Tibial artery (tissue), 4 donors: ENCODE measurements at regions not wholly inside any gene's neighbourhood (a gene's known extent, or its start where the extent isn't known, plus 50 kb on each side); places are given as distances from the start of the nearest gene placed in this dataset.
A peak's percentile ranks its signal among the peaks of the same experiment; 100 is the strongest.

Experiments
- DNase-seq, 2 donors: peaks; one replicate each; pipeline ENCODE4 v3.0.0-alpha.2; 2019
- H3K27ac ChIP-seq, 2 donors: fragments of 200-600 bp; sonication (generic) in 1 of 2; 1 replicate in 1 of 2; 2 replicates in 1 of 2; pipeline ENCODE4 v1.5.1; 2018 to 2019; ENCODE audit warnings: mild to moderate bottlenecking in 1 of 2
- H3K27me3 ChIP-seq, 2 donors: fragments of 200-600 bp; sonication (generic) in 1 of 2; one replicate each; pipeline versions ENCODE4 v1.5.1 to v1.6.0; 2016 to 2019
- H3K36me3 ChIP-seq, 3 donors: fragments of 200-600 bp; sonication (generic) in 2 of 3; one replicate each; pipeline ENCODE4 v1.5.1; 2016 to 2019; ENCODE audit warnings: mild to moderate bottlenecking in 2 of 3
- H3K4me1 ChIP-seq, 4 donors: fragments of 200-600 bp; sonication (generic) in 2 of 4; 1 replicate in 3 of 4; 2 replicates in 1 of 4; pipeline ENCODE4 v1.5.1; 2016 to 2019
- H3K4me3 ChIP-seq, 2 donors: fragments of 200-600 bp; sonication (generic) in 1 of 2; 1 replicate in 1 of 2; 2 replicates in 1 of 2; pipeline ENCODE4 v1.5.1; 2018 to 2019; ENCODE audit warnings: mild to moderate bottlenecking in 2 of 2
- H3K9me3 ChIP-seq, 3 donors: fragments of 200-600 bp; sonication (generic) in 1 of 3; one replicate each; pipeline ENCODE4 v1.5.1; 2016 to 2019
- CTCF ChIP-seq, 2 experiments: fragments of 200-600 bp in 1 of 2; fragments of 450-650 bp in 1 of 2; IDR thresholded peaks; one replicate each; pipeline ENCODE4 v1.5.1; 2017 to 2019; ENCODE audit warnings: antibody characterized with exemption in 2 of 2, mild to moderate bottlenecking in 1 of 2, moderate library complexity in 1 of 2
- intact Hi-C: fragments of 100-400 bp; cut with DNase I; formaldehyde crosslinking; loops from one replicate; pipeline ENCODE4 v1.15.0; 2023; ENCODE audit warnings: low total_unique reads

GRCh38 chr15:91698241-91698640 is 155.3 kb upstream of the SLCO3A1 start:
- Histone ChIP-seq H3K9me3 (no peaks in the 10 kb centered on the region), H3K27me3 (no peaks in the 10 kb centered on the region), H3K27ac (no peak overlapping the region), H3K4me1 (peaks cover 0 to 11% (median 3%) of the 10 kb centered on the region in 4 donors), H3K36me3 (no peaks in the 10 kb centered on the region), H3K4me3 (no peak overlapping the region)
- DNase-seq = no peak
- intact Hi-C loops = no loop called here
- no peak for TF ChIP-seq CTCF (IDR thresholded peaks at IDR 0.05)

- Histone ChIP-seq H3K9me3 (no peaks in the 10 kb centered on the region), H3K4me3 (no peak overlapping the region), H3K27me3 (no peaks in the 10 kb centered on the region), H3K4me1 (no peaks in the 10 kb centered on the region), H3K27ac (no peak overlapping the region), H3K36me3 (no peaks in the 10 kb centered on the region)
- TF ChIP-seq CTCF (IDR thresholded peaks at IDR 0.05) = no peak
- intact Hi-C loops = loop anchor here (10.0 kb wide), 1 partner anchor 375 kb away; no protein-coding TSS in a partner anchor
- DNase-seq = no peak
These were observed 153.8 kb upstream of the SLCO3A1 start for GRCh38 chr15:91699741-91700140.

GRCh38 chr15:91703274-91703673 is 150.2 kb upstream of the SLCO3A1 start:
- intact Hi-C loops = loop anchor here (10.0 kb wide), 1 partner anchor 372 kb away; no protein-coding TSS in a partner anchor
- Histone ChIP-seq H3K4me1 (no peaks in the 10 kb centered on the region), H3K27ac (no peak overlapping the region), H3K4me3 (no peak overlapping the region), H3K9me3 (no peaks in the 10 kb centered on the region), H3K27me3 (no peaks in the 10 kb centered on the region), H3K36me3 (no peaks in the 10 kb centered on the region)
- TF ChIP-seq CTCF (IDR thresholded peaks at IDR 0.05) = no peak
- DNase-seq = no peak

- no peak overlapping the region for H3K4me3 ChIP-seq
- no peaks in the 10 kb centered on the region for H3K4me1 ChIP-seq
- DNase-seq = no peak
- intact Hi-C loops = loop anchor here (10.0 kb wide), 1 partner anchor 370 kb away; no protein-coding TSS in a partner anchor
- H3K9me3 ChIP-seq = no peaks in the 10 kb centered on the region
- no peaks in the 10 kb centered on the region for H3K36me3 ChIP-seq
- TF ChIP-seq CTCF (IDR thresholded peaks at IDR 0.05) = no peak
- H3K27me3 ChIP-seq = no peaks in the 10 kb centered on the region
- no peak overlapping the region for H3K27ac ChIP-seq
These were observed 149.2 kb upstream of the SLCO3A1 start for GRCh38 chr15:91704343-91704742.

- H3K27ac ChIP-seq = no peak overlapping the region
- H3K36me3 ChIP-seq = no peaks in the 10 kb centered on the region
- peak; percentile 83 to 87 for DNase-seq
- no peak overlapping the region for H3K4me3 ChIP-seq
- H3K9me3 ChIP-seq = no peaks in the 10 kb centered on the region
- TF ChIP-seq CTCF (IDR thresholded peaks at IDR 0.05) = peak; percentile 71 to 76
- H3K27me3 ChIP-seq = no peaks in the 10 kb centered on the region
- intact Hi-C loops = loop anchor here (10.0 kb wide), 1 partner anchor 368 kb away; no protein-coding TSS in a partner anchor
- no peaks in the 10 kb centered on the region for H3K4me1 ChIP-seq
These were observed 147.0 kb upstream of the SLCO3A1 start for GRCh38 chr15:91706322-91707032.
